ENCODE measurements at regions not wholly inside any gene's neighbourhood (a gene's known extent, or its start where the extent isn't known, plus 50 kb on each side); places are given as distances from the start of the nearest gene placed in this dataset.
"Not testable (repeated sequence)": the region's sequence is repeated elsewhere in the genome, so short reads cannot be mapped to it uniquely, and the experiment has no call there.

- no peak for DNase-seq
These were observed 202.8 kb upstream of the TSC22D1 start for GRCh38 chr13:44778761-44779484.

GRCh38 chr13:44775290-44775689 lies 199.2 kb upstream of the TSC22D1 start:
- not testable (repeated sequence) for DNase-seq

GRCh38 chr13:44770951-44771350 lies 194.8 kb upstream of the TSC22D1 start:
- DNase-seq, result no peak

GRCh38 chr13:44769686-44770085 lies 193.6 kb upstream of the TSC22D1 start:
- no peak for DNase-seq

- DNase-seq, result no peak
These were observed 192.8 kb upstream of the TSC22D1 start for GRCh38 chr13:44768775-44769581.

GRCh38 chr13:44768239-44768638 lies 192.1 kb upstream of the TSC22D1 start:
- no peak for DNase-seq

GRCh38 chr13:44765001-44765471 lies 188.9 kb upstream of the TSC22D1 start:
- DNase-seq, result no peak

GRCh38 chr13:44764302-44764692 lies 188.2 kb upstream of the TSC22D1 start:
- DNase-seq, result no peak

- no peak for DNase-seq
These were observed 187.6 kb upstream of the TSC22D1 start for GRCh38 chr13:44763615-44764301.

- DNase-seq, result no peak
These were observed 186.8 kb upstream of the TSC22D1 start for GRCh38 chr13:44762911-44763310.

- DNase-seq, result no peak
These were observed 184.3 kb upstream of the TSC22D1 start for GRCh38 chr13:44760434-44760833.

GRCh38 chr13:44759384-44760360 lies 183.5 kb upstream of the TSC22D1 start:
- DNase-seq, result no peak

GRCh38 chr13:44758630-44759383 lies 182.7 kb upstream of the TSC22D1 start:
- peak; percentile 47 for DNase-seq

GRCh38 chr13:44757671-44758070 lies 181.5 kb upstream of the TSC22D1 start:
- DNase-seq, result no peak

GRCh38 chr13:44756276-44756810 lies 180.2 kb upstream of the TSC22D1 start:
- no peak for DNase-seq

GRCh38 chr13:44755872-44756271 lies 179.7 kb upstream of the TSC22D1 start:
- DNase-seq, result no peak

- no peak for DNase-seq
These were observed 176.0 kb upstream of the TSC22D1 start for GRCh38 chr13:44752164-44752563.

GRCh38 chr13:44750630-44751029 lies 174.5 kb upstream of the TSC22D1 start:
- DNase-seq, result no peak

GRCh38 chr13:44749906-44750305 lies 173.8 kb upstream of the TSC22D1 start:
- no peak for DNase-seq

- DNase-seq, result no peak
These were observed 172.3 kb upstream of the TSC22D1 start for GRCh38 chr13:44748439-44748838.

- no peak for DNase-seq
These were observed 171.0 kb upstream of the TSC22D1 start for GRCh38 chr13:44747179-44747578.
